ENCODE measurements at regions not wholly inside any gene's neighbourhood (a gene's known extent, or its start where the extent isn't known, plus 50 kb on each side); places are given as distances from the start of the nearest gene placed in this dataset.

DNA sequence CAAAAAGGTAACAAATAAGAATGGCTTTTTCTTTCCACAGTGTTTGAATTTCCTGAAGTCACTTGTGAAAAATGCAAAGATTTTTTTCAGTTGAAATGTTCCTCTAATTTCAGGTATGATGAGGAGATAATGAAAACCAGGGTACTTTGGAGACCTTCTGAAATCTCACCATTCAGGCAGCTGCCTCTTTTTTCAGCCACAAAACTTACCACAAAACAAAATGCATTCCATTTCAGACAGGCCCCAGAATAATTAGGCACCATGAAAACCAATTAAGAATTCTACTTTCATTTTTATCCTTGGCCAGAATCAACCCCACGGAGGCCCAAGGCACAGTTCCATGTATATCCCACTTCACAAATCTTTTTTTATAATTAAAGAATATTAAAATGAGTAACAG lies 880.3 kb upstream of the ACVR2A start:
- WGBS, 2 donors = 57 to 84% methylated on average over 1 of the region's 1 CpG
- Histone ChIP-seq H3K27ac (no peak overlapping the region), H3K27me3 (no peaks in the 10 kb centered on the region), H3K9me3 (no peaks in the 10 kb centered on the region), H3K36me3 (ENCODE audit: low read depth, missing control alignments) (no peaks in the 10 kb centered on the region), H3K4me1 (no peaks in the 10 kb centered on the region), H3K4me3 (no peak overlapping the region)
- intact Hi-C loops (cut with DNase I; ENCODE audit: low total_unique reads) = no loop called here
- no peak for DNase-seq
- TF ChIP-seq, protein P1, sequence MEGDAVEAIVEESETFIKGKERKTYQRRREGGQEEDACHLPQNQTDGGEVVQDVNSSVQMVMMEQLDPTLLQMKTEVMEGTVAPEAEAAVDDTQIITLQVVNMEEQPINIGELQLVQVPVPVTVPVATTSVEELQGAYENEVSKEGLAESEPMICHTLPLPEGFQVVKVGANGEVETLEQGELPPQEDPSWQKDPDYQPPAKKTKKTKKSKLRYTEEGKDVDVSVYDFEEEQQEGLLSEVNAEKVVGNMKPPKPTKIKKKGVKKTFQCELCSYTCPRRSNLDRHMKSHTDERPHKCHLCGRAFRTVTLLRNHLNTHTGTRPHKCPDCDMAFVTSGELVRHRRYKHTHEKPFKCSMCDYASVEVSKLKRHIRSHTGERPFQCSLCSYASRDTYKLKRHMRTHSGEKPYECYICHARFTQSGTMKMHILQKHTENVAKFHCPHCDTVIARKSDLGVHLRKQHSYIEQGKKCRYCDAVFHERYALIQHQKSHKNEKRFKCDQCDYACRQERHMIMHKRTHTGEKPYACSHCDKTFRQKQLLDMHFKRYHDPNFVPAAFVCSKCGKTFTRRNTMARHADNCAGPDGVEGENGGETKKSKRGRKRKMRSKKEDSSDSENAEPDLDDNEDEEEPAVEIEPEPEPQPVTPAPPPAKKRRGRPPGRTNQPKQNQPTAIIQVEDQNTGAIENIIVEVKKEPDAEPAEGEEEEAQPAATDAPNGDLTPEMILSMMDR (IDR thresholded peaks at IDR 0.05) = no peak
- TF ChIP-seq POLR2A (IDR thresholded peaks at IDR 0.05) = no peak

DNA sequence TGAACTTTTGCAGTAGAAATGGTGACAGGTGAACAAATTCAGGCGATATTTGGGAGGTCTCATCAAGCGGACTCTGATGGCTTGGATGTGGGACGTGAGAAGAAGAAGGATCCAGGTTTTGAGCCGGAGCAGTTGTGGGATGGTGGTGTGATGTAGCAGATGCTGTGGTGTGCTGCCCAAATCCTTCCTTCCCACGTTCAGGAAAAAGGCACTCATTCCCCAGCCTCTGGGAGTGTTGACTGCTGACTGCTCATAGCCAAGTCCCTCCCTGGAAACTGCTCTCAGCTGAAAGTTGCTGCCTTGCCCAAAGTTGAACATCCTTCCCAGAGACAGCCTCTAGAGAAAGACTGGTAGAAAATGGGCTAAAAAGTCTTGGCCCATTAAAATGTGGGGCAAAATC lies 890.3 kb upstream of the ACVR2A start:
- Histone ChIP-seq H3K4me1 (no peaks in the 10 kb centered on the region), H3K4me3 (no peak overlapping the region), H3K27me3 (no peaks in the 10 kb centered on the region), H3K27ac (no peak overlapping the region), H3K36me3 (ENCODE audit: low read depth, missing control alignments) (no peaks in the 10 kb centered on the region), H3K9me3 (no peaks in the 10 kb centered on the region)
- DNase-seq = no peak
- intact Hi-C loops (cut with DNase I; ENCODE audit: low total_unique reads) = no loop called here
- TF ChIP-seq POLR2A (IDR thresholded peaks at IDR 0.05) = no peak
- TF ChIP-seq, protein P1 (IDR thresholded peaks at IDR 0.05) = no peak
- WGBS, 2 donors = 82 to 95% methylated on average over 4 to 5 of the region's 5 CpGs

DNA sequence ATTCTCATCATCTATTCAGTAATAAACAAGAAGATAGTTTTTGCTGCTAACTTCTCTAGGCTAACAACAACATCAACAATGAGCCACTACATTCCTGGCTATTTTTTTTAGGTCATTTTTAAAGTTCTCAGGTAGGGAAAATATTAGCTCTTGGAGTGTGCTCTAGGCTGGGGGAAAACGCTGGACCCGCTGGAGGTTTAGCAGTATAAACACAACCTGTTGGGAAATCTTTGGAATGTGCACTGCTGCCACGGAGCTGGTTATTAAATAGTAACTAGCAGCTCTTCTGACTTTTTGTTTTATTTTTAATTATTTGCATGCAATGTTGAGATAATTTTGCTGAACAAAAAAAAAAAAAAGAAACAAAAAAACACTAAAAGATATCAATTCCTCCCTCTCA lies 892.1 kb upstream of the ACVR2A start:
- WGBS, 2 donors = 64 to 71% methylated on average over 3 of the region's 3 CpGs
- no peak for TF ChIP-seq POLR2A (IDR thresholded peaks at IDR 0.05)
- TF ChIP-seq, protein P1 (IDR thresholded peaks at IDR 0.05) = no peak
- no peaks in the 10 kb centered on the region for H3K36me3 ChIP-seq (ENCODE audit: low read depth, missing control alignments)
- H3K4me3 ChIP-seq = no peak overlapping the region
- H3K4me1 ChIP-seq = no peaks in the 10 kb centered on the region
- DNase-seq = no peak
- H3K9me3 ChIP-seq = no peaks in the 10 kb centered on the region
- no peaks in the 10 kb centered on the region for H3K27me3 ChIP-seq
- intact Hi-C loops (cut with DNase I; ENCODE audit: low total_unique reads) = no loop called here
- H3K27ac ChIP-seq = no peak overlapping the region

DNA sequence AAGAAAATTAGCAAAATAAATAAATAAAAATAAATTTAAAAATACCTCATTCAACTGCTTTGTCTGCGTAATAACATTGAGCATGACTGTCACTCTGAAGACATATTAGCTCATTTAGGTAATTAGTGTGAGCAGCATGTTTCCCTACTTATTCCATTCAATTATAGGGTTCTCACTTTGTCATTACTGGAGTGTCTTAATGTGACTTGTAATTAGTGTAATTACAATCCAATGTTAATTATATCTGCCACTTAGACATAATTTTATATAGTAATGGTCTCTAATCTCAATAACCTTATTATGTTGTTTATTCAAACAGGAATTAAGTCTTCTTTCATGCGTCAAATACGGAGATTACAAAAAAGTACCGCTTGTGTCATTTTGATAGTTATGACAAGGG lies 893.9 kb upstream of the ACVR2A start:
- Histone ChIP-seq H3K27ac (no peak overlapping the region), H3K36me3 (ENCODE audit: low read depth, missing control alignments) (no peaks in the 10 kb centered on the region), H3K4me1 (no peaks in the 10 kb centered on the region), H3K9me3 (no peaks in the 10 kb centered on the region), H3K4me3 (no peak overlapping the region), H3K27me3 (no peaks in the 10 kb centered on the region)
- no peak for DNase-seq
- 91 to 93% methylated on average over 4 of the region's 4 CpGs for WGBS, 2 donors
- TF ChIP-seq, protein P1 (IDR thresholded peaks at IDR 0.05) = no peak
- TF ChIP-seq POLR2A (IDR thresholded peaks at IDR 0.05) = no peak
- intact Hi-C loops (cut with DNase I; ENCODE audit: low total_unique reads) = no loop called here

DNA sequence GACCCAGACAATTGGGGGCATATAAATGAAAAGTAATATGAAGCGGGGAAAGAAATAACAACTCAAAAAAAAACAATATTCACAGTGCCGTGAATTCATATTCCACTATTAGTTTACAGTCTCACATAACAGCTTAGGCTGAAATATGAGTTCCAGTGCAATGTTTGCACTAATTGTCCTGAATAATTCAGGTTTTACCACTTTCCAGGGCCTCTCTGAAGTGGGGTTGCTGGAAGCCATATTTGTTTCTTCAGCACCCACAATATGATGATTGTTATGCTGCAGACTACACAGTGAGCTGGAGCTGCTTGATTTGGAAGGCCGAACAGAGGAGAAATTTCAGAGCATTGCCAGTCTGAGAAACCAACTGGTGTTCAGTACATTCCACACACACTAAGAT lies 894.5 kb upstream of the ACVR2A start:
- Histone ChIP-seq H3K4me1 (no peaks in the 10 kb centered on the region), H3K4me3 (no peak overlapping the region), H3K9me3 (no peaks in the 10 kb centered on the region), H3K36me3 (ENCODE audit: low read depth, missing control alignments) (no peaks in the 10 kb centered on the region), H3K27ac (no peak overlapping the region), H3K27me3 (no peaks in the 10 kb centered on the region)
- intact Hi-C loops (cut with DNase I; ENCODE audit: low total_unique reads) = no loop called here
- no peak for TF ChIP-seq POLR2A (IDR thresholded peaks at IDR 0.05)
- TF ChIP-seq, protein P1 (IDR thresholded peaks at IDR 0.05) = no peak
- DNase-seq = no peak
- WGBS, 2 donors = 82 to 84% methylated on average over 3 of the region's 3 CpGs

Measured in testis (tissue), 2 donors.